WTC11 (cell line): ENCODE measurements at regions not wholly inside any gene's neighbourhood (a gene's known extent, or its start where the extent isn't known, plus 50 kb on each side); places are given as distances from the start of the nearest gene placed in this dataset.
"Not testable (repeated sequence)": the region's sequence is repeated elsewhere in the genome, so short reads cannot be mapped to it uniquely, and the experiment has no call there.

Experiments
- ATAC-seq: fragments of 200-7000 bp; cut with Tn5 transposase; 2 replicates; pipeline ENCODE4 v1.10.0; 2021; ENCODE audit warnings: mild to moderate bottlenecking, moderate library complexity
- CTCF ChIA-PET: fragments of 300-600 bp; sonication (Branson Sonifier 250); formaldehyde crosslinking; loops from one replicate; lab custom pipeline; 2021; ENCODE audit warnings: antibody characterized with exemption; lab: Charles Lee
- POLR2A ChIA-PET: fragments of 350-600 bp; sonication (Branson Sonifier 250); formaldehyde crosslinking; loops from one replicate; lab custom pipeline; 2021; ENCODE audit warnings: antibody characterized with exemption; lab: Charles Lee
- DNase-seq: peaks from one replicate; pipeline ENCODE4 v3.0.0; 2021; ENCODE audit warnings: low spot score
- H3K27ac Mint-ChIP-seq: 2 replicates; pipeline ENCODE4 v1.8.0; 2021; ENCODE audit warnings: mixed read lengths
- H3K27me3 Mint-ChIP-seq: 2 replicates; pipeline ENCODE4 v1.8.0; 2021; ENCODE audit warnings: low read depth, mild to moderate bottlenecking, moderate library complexity, mixed read lengths
- H3K36me3 Mint-ChIP-seq: 2 replicates; pipeline ENCODE4 v1.8.0; 2021; ENCODE audit warnings: mixed read lengths
- H3K4me1 Mint-ChIP-seq: 2 replicates; pipeline ENCODE4 v1.8.0; 2022; ENCODE audit warnings: mixed read lengths
- H3K4me3 Mint-ChIP-seq: 2 replicates; pipeline ENCODE4 v1.8.0; 2021; ENCODE audit warnings: mild to moderate bottlenecking, moderate library complexity, mixed read lengths
- H3K9me3 Mint-ChIP-seq: 2 replicates; pipeline ENCODE4 v1.8.0; 2021; ENCODE audit warnings: mixed read lengths
- ARID4B ChIP-seq: sonication (generic); formaldehyde crosslinking; IDR thresholded peaks from 2 replicates; pipeline ENCODE4 v1.8.0; 2023; ENCODE audit warnings: missing genetic modification reagents, mild to moderate bottlenecking, borderline replicate concordance
- E2F1 ChIP-seq: sonication (generic); formaldehyde crosslinking; IDR thresholded peaks from 2 replicates; pipeline ENCODE4 v1.8.0; 2022; ENCODE audit warnings: mild to moderate bottlenecking, missing genetic modification reagents
- EMX1 ChIP-seq: fragments of 250-450 bp; sonication (Bioruptor Pico); IDR thresholded peaks from 2 replicates; pipeline ENCODE4 v1.8.0; 2021; ENCODE audit warnings: mild to moderate bottlenecking
- FOXP4 ChIP-seq: sonication (generic); formaldehyde crosslinking; IDR thresholded peaks from 2 replicates; pipeline ENCODE4 v1.8.0; 2022; ENCODE audit warnings: mild to moderate bottlenecking, missing genetic modification reagents
- IRF2 ChIP-seq: sonication (generic); formaldehyde crosslinking; IDR thresholded peaks from 2 replicates; pipeline ENCODE4 v1.8.0; 2022; ENCODE audit warnings: low read depth, missing genetic modification reagents, borderline replicate concordance
- JAZF1 ChIP-seq: fragments of 250-450 bp; sonication (Bioruptor Pico); IDR thresholded peaks from 2 replicates; pipeline ENCODE4 v1.9.0; 2021; ENCODE audit warnings: moderate library complexity, mild to moderate bottlenecking, inconsistent platforms
- JUN ChIP-seq: sonication (generic); formaldehyde crosslinking; IDR thresholded peaks from 2 replicates; pipeline ENCODE4 v1.8.0; 2023; ENCODE audit warnings: mild to moderate bottlenecking, missing genetic modification reagents
- KAT7 ChIP-seq: sonication (generic); formaldehyde crosslinking; IDR thresholded peaks from 2 replicates; pipeline ENCODE4 v1.8.1; 2023; ENCODE audit warnings: missing genetic modification reagents, mild to moderate bottlenecking, borderline replicate concordance
- NFYB ChIP-seq: sonication (generic); formaldehyde crosslinking; conservative IDR thresholded peaks from 2 replicates; pipeline ENCODE4 v1.8.0; 2022; ENCODE audit warnings: low read depth, missing genetic modification reagents
- PRDM15 ChIP-seq: sonication (generic); formaldehyde crosslinking; IDR thresholded peaks from 2 replicates; pipeline ENCODE4 v1.8.0; 2022; ENCODE audit warnings: missing genetic modification reagents
- RELA ChIP-seq: sonication (generic); formaldehyde crosslinking; IDR thresholded peaks from 2 replicates; pipeline ENCODE4 v1.8.1; 2022; ENCODE audit warnings: missing genetic modification reagents, mild to moderate bottlenecking, borderline replicate concordance
- SMAD3 ChIP-seq: sonication (generic); formaldehyde crosslinking; IDR thresholded peaks from 2 replicates; pipeline ENCODE4 v1.8.0; 2022; ENCODE audit warnings: missing genetic modification reagents, mild to moderate bottlenecking, borderline replicate concordance
- TEAD1 ChIP-seq: sonication (generic); formaldehyde crosslinking; IDR thresholded peaks from 2 replicates; pipeline ENCODE4 v1.8.0; 2022; ENCODE audit warnings: mild to moderate bottlenecking, missing genetic modification reagents
- USF1 ChIP-seq: sonication (generic); formaldehyde crosslinking; IDR thresholded peaks from 2 replicates; pipeline ENCODE4 v1.8.0; 2022; ENCODE audit warnings: mild to moderate bottlenecking, missing genetic modification reagents
- ZBTB43 ChIP-seq: sonication (generic); formaldehyde crosslinking; IDR thresholded peaks from 2 replicates; pipeline ENCODE4 v1.8.1; 2023; ENCODE audit warnings: mild to moderate bottlenecking, missing genetic modification reagents
- ZNF232 ChIP-seq: sonication (generic); formaldehyde crosslinking; IDR thresholded peaks from 2 replicates; pipeline ENCODE4 v1.8.0; 2022; ENCODE audit warnings: mild to moderate bottlenecking, missing genetic modification reagents
- ZNF416 ChIP-seq: fragments of 250-450 bp; sonication (Bioruptor Pico); IDR thresholded peaks from 2 replicates; pipeline ENCODE4 v1.9.0; 2021; ENCODE audit warnings: mild to moderate bottlenecking, inconsistent platforms

GRCh38 chr10:42367532-42368230, 270.7 kb downstream of the ZNF33B start:
- Mint-ChIP-seq H3K36me3 (peaks cover 53% of the 10 kb centered on the region), H3K27me3 (no peaks in the 10 kb centered on the region; the same call in 1 of the 2 replicates), H3K27ac (peak overlapping the region; percentile 63; the same call in 1 of the 2 replicates), H3K9me3 (peaks cover 47% of the 10 kb centered on the region), H3K4me3 (peak overlapping the region; percentile 84), H3K4me1 (peaks cover 34% of the 10 kb centered on the region)
- ChIA-PET CTCF (no interaction called here), POLR2A (interaction anchor here (0.5 to 0.7 kb wide), 3 partner anchors 14 to 331 kb away, joined by 3 to 4 read pairs (median 3); no protein-coding TSS in a partner anchor)
- peak; percentile 99 for ATAC-seq
- DNase-seq = peak; percentile 83
- TF ChIP-seq ZNF416 (CRISPR knock-in tag) (no peak), ARID4B (CRISPR knock-in tag) (peak; percentile 53; the same call in 1 of the 2 replicates), NFYB (CRISPR knock-in tag) (peak; percentile 82), TEAD1 (CRISPR knock-in tag) (0 out of 2 replicates have a peak, but pooled peaks have one; percentile 54), JAZF1 (CRISPR knock-in tag) (no peak), ZNF232 (no peak)

- ChIA-PET CTCF (no interaction called here), POLR2A (no interaction called here)
- no peak overlapping the region for H3K4me3 Mint-ChIP-seq
- TF ChIP-seq USF1 (CRISPR knock-in tag) (no peak), EMX1 (CRISPR knock-in tag) (no peak), IRF2 (CRISPR knock-in tag) (no peak), PRDM15 (CRISPR knock-in tag) (no peak), JUN (no peak), ZNF416 (CRISPR knock-in tag) (no peak), FOXP4 (CRISPR knock-in tag) (no peak), RELA (CRISPR knock-in tag) (no peak), KAT7 (no peak), E2F1 (CRISPR knock-in tag) (no peak), SMAD3 (CRISPR knock-in tag) (no peak), ZBTB43 (CRISPR knock-in tag) (no peak), ZNF232 (no peak)
- TF ChIP-seq, all 79 proteins: peak for 0
- ATAC-seq (no peak), DNase-seq (no peak)
- Mint-ChIP-seq H3K4me1 (0 out of 2 replicates have a peak, but pooled peaks cover 3% of the 10 kb centered on the region), H3K27ac (no peak overlapping the region), H3K27me3 (no peaks in the 10 kb centered on the region; the same call in 1 of the 2 replicates), H3K9me3 (peaks cover 44% of the 10 kb centered on the region), H3K36me3 (peaks cover 73% of the 10 kb centered on the region)
These were observed 286.6 kb downstream of the ZNF33B start for GRCh38 chr10:42351745-42352144.

GRCh38 chr10:42336593-42337337, 301.6 kb downstream of the ZNF33B start:
- peaks cover 18% of the 10 kb centered on the region for H3K27me3 Mint-ChIP-seq
- CTCF ChIA-PET, POLR2A ChIA-PET, H3K4me3 Mint-ChIP-seq, H3K27ac Mint-ChIP-seq, ATAC-seq, DNase-seq, H3K4me1 Mint-ChIP-seq: not testable (repeated sequence)
- peaks cover 91% of the 10 kb centered on the region for H3K36me3 Mint-ChIP-seq
- peaks cover 64% of the 10 kb centered on the region for H3K9me3 Mint-ChIP-seq
